GM23338 (cell line): ENCODE measurements at regions not wholly inside any gene's neighbourhood (a gene's known extent, or its start where the extent isn't known, plus 50 kb on each side); places are given as distances from the start of the nearest gene placed in this dataset.

Experiments
- EZH2 ChIP-seq: fragments of 200-600 bp; sonication (generic); IDR thresholded peaks from one replicate; pipeline ENCODE4 v1.8.0; 2017; ENCODE audit warnings: antibody characterized with exemption, mild to moderate bottlenecking, low read depth; ENCODE audit not compliant: unreplicated experiment
- EZH2phosphoT487 ChIP-seq: fragments of 200-600 bp; sonication (generic); IDR thresholded peaks from one replicate; pipeline ENCODE4 v1.8.1; 2018; ENCODE audit warnings: antibody characterized with exemption; ENCODE audit not compliant: unreplicated experiment
- POLR2AphosphoS5 ChIP-seq: IDR thresholded peaks from 2 replicates; pipeline ENCODE4 v1.6.1; 2016; ENCODE audit warnings: antibody characterized with exemption, low read depth
- TF ChIP-seq, protein P1 (sequence below), 2 experiments: fragments of 200-600 bp in 1 of 2; sonication (generic) in 1 of 2; conservative IDR thresholded peaks; 2 replicates each; pipeline versions ENCODE4 v1.5.1 to v1.6.1; 2016 to 2017; ENCODE audit warnings: antibody characterized with exemption in 2 of 2, low read depth in 2 of 2, mild to moderate bottlenecking in 2 of 2, moderate library complexity in 1 of 2

DNA sequence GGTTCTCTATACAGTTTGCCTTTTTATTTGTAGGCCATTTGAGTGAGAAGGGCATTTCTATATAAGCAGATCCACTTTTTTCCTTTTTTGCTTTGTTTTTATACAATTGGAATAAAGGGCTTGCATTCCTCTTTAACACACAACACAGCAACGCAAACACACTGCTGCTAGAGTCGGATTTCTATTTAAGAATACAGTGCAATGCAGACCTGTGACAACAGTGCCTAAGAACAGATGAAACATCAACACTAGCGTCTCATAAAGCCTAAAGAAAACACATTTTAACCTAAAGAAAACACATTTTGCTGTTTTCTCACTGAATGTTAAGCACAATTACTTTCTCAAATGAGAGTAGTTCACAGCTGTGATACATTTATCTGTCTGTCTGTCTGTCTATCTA is 1141.1 kb downstream of the CDH11 start:
- TF ChIP-seq, protein P1, sequence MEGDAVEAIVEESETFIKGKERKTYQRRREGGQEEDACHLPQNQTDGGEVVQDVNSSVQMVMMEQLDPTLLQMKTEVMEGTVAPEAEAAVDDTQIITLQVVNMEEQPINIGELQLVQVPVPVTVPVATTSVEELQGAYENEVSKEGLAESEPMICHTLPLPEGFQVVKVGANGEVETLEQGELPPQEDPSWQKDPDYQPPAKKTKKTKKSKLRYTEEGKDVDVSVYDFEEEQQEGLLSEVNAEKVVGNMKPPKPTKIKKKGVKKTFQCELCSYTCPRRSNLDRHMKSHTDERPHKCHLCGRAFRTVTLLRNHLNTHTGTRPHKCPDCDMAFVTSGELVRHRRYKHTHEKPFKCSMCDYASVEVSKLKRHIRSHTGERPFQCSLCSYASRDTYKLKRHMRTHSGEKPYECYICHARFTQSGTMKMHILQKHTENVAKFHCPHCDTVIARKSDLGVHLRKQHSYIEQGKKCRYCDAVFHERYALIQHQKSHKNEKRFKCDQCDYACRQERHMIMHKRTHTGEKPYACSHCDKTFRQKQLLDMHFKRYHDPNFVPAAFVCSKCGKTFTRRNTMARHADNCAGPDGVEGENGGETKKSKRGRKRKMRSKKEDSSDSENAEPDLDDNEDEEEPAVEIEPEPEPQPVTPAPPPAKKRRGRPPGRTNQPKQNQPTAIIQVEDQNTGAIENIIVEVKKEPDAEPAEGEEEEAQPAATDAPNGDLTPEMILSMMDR (conservative IDR thresholded peaks at IDR 0.05; ENCODE audit: low read depth in 2 of 2): no peak
- TF ChIP-seq EZH2: no peak
- TF ChIP-seq EZH2phosphoT487: no peak
- no peak for TF ChIP-seq POLR2AphosphoS5
